HUDEP-2 (cell line): ENCODE measurements at regions not wholly inside any gene's neighbourhood (a gene's known extent, or its start where the extent isn't known, plus 50 kb on each side); places are given as distances from the start of the nearest gene placed in this dataset.
"Not testable (repeated sequence)": the region's sequence is repeated elsewhere in the genome, so short reads cannot be mapped to it uniquely, and the experiment has no call there.

ENCODE experiments used
- DNase-seq, 76 experiments: peaks; one replicate each; lab custom pipeline; 2025; ENCODE audit not compliant: unreplicated experiment in 76 of 76; lab: John Stamatoyannopoulos, UW

- DNase-seq: no peak
These were observed 699.4 kb downstream of the ZPLD1 start for GRCh38 chr3:103134023-103134724.

GRCh38 chr3:103136621-103137020 is 701.8 kb downstream of the ZPLD1 start:
- no peak for DNase-seq

- no peak for DNase-seq
These were observed 703.0 kb downstream of the ZPLD1 start for GRCh38 chr3:103137830-103138229.

GRCh38 chr3:103158183-103158582 is 723.4 kb downstream of the ZPLD1 start:
- no peak for DNase-seq

GRCh38 chr3:103166890-103167289 is 732.1 kb downstream of the ZPLD1 start:
- peak in 1 of 76 experiments; percentile 1 for DNase-seq

GRCh38 chr3:103167850-103168249 is 733.0 kb downstream of the ZPLD1 start:
- no peak for DNase-seq

GRCh38 chr3:103169289-103169688 is 734.5 kb downstream of the ZPLD1 start:
- DNase-seq: peak in 35 of 76 experiments; percentile 17 to 87 (median 63)

- no peak for DNase-seq
These were observed 735.8 kb downstream of the ZPLD1 start for GRCh38 chr3:103170651-103171050.

GRCh38 chr3:103173940-103174339 is 739.1 kb downstream of the ZPLD1 start:
- no peak for DNase-seq

- DNase-seq: no peak
These were observed 746.3 kb downstream of the ZPLD1 start for GRCh38 chr3:103181160-103181559.

- DNase-seq: no peak
These were observed 750.0 kb downstream of the ZPLD1 start for GRCh38 chr3:103184772-103185171.

- DNase-seq: no peak
These were observed 755.1 kb downstream of the ZPLD1 start for GRCh38 chr3:103189941-103190340.

GRCh38 chr3:103195216-103195615 is 760.4 kb downstream of the ZPLD1 start:
- no peak for DNase-seq

GRCh38 chr3:103203441-103203840 is 768.6 kb downstream of the ZPLD1 start:
- no peak for DNase-seq

GRCh38 chr3:103210583-103210982 is 775.8 kb downstream of the ZPLD1 start:
- DNase-seq: no peak

- no peak for DNase-seq
These were observed 783.3 kb downstream of the ZPLD1 start for GRCh38 chr3:103218146-103218545.

GRCh38 chr3:103218793-103219192 is 784.0 kb downstream of the ZPLD1 start:
- DNase-seq: no peak

GRCh38 chr3:103227651-103228050 is 792.8 kb downstream of the ZPLD1 start:
- DNase-seq: no peak

- DNase-seq: no peak
These were observed 812.6 kb downstream of the ZPLD1 start for GRCh38 chr3:103247459-103247858.

- not testable (repeated sequence) for DNase-seq
These were observed 820.0 kb downstream of the ZPLD1 start for GRCh38 chr3:103254827-103255226.

- no peak for DNase-seq
These were observed 834.5 kb downstream of the ZPLD1 start for GRCh38 chr3:103269287-103269686.

GRCh38 chr3:103271575-103271974 is 836.8 kb downstream of the ZPLD1 start:
- no peak for DNase-seq
